NCI-H82 treated with DMSO at 0.1 percent for 48 hours (cell line): ENCODE measurements at regions not wholly inside any gene's neighbourhood (a gene's known extent, or its start where the extent isn't known, plus 50 kb on each side); places are given as distances from the start of the nearest gene placed in this dataset.
A peak's percentile ranks its signal among the peaks of the same experiment; 100 is the strongest.

ENCODE experiments used
- DNase-seq: peaks from one replicate; lab custom pipeline; 2025; ENCODE audit not compliant: unreplicated experiment; lab: John Stamatoyannopoulos, UW

DNA sequence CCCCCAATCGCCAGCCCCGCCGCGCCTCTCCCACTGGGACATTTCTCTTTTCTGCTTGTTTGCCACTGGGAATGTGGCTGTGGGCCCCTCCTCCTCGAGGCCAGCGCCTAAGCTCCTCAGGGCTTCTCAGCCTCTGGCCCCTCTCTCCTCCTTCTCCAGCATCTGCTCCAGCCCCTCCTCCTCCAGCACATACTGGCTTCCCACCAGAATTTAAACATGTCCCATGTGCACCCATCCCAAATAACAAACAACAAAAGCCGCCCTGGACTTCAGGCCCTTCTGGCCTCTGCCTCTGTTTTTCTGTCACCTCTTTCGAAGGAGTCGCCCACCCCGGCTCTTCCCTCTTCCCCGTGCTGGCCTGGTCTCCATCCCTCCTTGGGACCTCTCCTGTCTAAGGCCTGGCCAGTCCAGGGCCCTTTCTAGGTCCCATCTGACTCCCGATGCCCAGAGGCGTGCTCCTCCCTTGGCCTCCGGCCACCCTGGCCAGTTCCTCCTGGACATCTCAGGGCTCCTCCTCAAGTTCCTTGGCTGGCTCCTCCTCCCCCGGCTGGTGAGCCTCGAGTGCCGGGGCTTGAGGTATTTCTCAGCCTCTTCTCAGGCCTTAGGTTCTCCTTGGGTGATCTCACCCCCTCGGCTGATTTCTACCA is 94.6 kb upstream of the SLC6A6 start:
- DNase-seq: no peak

DNA sequence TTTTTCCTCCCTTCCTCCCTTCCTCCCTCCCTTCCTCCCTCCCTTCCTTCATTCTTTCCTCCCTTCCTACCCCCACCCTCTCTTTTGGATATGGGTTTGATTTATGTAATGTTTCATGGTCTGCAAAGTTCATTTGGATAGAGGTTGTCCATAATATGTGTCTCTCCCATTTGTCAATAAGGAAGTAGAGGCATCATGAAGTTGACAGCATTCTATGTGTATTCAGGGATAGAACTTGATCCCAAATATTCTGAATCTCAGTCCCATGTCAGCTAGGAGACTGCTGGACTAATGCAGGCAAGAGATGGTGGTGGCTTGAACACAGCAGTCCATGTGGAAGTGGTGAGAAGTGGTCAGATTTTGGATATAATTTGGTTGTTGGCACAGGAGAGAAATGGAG is 90.7 kb upstream of the SLC6A6 start:
- no peak for DNase-seq

DNA sequence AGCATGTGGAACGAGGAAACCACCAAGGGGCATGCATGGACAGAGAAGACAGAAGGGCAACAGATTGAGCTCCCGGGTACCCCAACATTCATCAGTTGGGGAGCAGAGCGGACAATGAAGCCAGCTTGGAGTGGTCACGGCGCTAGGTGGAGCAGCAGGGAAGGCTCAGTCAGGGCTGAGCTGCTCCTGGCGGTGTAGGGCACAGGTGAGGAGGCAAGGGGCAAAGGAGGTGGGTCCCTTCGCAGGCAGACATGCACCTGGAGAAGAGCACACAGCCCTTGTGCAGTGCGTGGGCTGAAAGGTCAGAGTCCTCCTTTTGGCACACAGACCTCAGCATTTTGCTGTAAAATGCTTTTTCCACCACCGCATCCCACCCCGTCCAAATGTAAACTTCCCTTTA is 90.0 kb upstream of the SLC6A6 start:
- no peak for DNase-seq

DNA sequence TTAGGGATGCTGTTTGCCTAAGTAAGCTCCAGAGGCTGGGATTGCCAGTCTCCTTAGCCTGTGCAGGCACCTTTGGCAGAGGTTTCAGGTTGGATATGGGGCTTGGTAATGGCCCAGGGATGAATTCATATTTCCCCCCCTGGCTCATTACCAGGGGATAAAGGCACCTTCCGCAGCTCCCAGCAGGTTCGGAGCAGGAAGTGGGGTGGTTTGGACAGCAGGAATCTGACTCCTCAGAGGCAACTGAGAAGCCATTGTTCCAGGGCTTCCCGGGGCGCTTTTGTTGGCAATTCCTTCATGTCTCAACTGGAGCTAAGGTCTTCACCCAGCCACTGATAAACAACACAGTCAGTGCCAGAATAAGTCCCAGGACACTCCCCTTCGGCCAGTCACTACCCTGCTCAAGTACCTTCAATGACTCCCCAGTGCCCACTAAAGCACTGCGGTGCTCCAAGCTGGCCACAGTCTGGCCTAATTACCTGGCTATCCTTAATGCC is 85.3 kb upstream of the SLC6A6 start:
- no peak for DNase-seq

DNA sequence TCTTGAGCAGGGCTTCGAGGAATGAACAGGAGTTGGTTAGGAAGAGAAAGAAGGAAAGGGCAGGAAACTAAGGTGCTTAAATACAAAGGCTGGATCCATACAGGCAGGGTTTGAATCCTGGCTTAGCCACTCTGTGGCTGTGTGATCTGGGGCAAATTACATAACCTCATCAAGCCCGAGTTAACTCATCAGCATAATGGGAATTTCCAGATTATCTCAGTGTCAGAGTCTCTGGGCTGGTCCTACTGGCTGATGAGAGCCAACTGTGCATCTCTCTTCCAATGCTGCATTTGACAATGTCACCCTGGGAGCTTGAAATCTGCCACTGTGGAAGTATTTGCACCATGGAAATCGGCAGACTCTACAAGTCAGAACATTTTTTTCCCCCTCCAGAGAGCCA is 83.8 kb upstream of the SLC6A6 start:
- DNase-seq: no peak

DNA sequence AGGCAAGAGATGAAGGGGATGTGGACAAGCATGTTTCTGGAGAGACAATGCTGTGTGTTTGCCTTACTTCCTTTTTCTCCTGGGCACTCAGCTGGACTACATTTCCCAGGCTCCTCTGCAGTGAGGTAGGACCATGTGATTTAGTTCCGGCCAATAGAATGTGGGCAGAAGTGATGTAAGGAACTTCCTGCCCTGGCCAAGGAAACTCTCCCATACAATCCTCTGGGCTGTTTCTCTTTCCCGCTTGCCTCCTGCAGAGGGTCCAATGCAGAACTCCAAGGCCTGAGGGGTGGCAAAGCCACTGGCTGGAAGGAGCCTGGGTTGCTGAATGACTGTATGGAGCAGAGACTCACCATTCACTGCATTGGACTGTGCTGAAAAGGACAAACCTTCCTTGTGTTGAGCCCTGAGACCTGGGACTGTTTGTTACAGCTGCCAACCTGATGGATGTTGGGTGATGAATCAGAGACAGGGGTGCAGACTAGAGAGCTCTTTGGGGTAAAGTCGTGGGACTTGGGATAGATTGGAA is 82.7 kb upstream of the SLC6A6 start:
- peak; percentile 61 for DNase-seq

DNA sequence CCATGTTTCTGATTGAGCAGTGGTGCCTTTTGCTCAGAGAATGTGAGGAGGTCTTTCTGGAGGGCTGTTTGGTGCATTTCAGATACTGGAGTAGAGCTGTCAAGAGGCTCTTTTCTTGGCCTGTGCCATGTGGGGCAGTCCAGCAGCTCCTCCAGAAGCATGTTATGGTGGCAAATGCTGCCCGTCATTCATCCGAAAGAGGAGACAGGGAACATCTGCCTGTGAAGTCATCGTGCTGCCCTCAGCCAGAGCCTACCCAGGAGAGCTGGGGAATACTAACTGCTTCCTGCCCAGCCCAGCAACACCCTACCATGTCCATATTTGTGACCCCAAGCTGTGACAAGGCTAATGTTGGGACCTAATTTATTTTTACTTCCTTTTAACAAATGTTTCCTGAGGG is 82.2 kb upstream of the SLC6A6 start:
- DNase-seq: no peak

DNA sequence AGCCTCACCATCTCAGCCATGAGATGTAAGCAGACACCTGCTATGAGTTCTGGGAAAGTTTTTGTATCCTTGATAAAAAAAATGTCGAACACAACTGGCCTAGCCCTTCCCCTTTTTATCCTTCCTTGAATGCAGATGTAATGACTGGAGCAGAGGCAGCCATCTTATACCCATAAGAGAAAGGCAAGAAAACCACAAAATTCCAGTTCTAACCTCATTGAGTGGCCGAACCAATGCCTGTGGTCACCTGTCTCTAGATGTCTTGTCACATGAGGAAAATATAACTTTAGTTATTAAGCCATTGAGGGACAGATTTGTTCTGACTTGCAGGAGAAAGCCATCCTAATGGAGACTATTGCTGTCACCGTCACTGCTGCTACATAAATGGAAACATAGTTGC is 80.4 kb upstream of the SLC6A6 start:
- DNase-seq: no peak

DNA sequence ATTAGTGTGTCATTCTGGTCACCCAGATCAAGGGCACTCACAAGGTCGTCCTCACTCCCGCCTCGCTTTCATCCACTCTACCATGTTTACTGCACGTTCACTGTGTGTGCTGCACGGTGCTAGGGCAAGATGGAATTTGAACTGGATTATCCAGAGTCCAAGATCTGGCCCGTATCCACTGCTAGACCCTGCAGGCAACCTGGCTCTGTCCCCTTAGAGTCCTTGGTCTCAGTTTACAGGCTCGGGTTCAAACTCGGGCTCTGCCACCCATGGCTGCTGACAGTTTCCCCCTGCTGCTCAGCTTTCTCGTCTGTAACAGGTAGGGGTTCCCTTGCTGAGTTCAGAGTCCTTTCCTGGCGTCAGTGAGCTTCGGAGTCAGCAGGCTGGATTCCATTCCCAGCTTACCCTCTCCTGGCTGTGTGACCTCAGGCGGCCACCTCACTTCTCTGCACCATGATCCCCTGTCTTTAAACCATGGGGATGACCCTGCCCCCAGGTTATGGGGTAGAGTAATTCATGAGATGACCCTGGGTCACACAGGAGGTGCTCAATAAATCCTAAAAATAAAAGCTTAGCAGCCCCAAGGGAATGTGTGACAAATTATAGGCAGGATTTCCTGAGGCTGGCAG is 79.6 kb upstream of the SLC6A6 start:
- no peak for DNase-seq

DNA sequence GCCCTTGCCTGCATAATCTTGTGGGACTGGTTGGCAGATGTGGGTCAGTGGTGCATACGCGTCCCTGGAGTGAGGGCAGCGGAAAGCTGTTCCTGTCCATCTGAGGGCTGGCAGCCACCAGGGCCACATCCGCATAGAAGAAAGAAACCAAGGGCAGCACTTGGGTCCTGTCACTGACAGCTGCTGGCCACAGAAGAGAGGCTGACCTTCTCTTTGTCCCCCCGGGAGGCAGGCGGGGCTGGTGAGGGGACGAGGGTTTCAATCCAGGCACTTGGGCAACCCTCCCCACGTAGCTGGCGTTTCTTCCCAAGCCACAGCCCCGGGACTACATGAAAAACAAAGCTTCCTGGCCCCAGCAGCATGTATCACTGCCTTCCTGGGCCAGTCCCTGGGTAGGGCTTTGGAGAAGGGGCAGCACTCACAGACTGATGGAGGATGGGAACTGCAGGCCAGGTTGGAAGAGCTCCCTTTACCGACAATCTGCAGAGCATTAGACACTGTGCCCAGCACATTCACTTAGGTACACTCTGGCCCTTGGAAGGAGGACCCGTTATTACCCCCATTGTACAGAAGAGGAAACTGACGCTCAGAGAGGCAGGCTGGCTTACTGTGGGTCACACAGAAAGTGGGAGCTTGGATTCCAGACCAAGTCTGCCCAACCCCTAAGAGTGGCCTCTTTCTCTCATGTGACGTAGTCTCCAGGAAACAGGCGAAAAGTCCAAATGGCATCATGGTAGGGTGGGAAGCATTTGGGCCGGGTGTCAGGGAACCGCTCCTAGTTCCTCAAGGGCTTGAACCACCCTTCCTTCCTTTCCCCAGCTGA is 78.8 kb upstream of the SLC6A6 start:
- no peak for DNase-seq

DNA sequence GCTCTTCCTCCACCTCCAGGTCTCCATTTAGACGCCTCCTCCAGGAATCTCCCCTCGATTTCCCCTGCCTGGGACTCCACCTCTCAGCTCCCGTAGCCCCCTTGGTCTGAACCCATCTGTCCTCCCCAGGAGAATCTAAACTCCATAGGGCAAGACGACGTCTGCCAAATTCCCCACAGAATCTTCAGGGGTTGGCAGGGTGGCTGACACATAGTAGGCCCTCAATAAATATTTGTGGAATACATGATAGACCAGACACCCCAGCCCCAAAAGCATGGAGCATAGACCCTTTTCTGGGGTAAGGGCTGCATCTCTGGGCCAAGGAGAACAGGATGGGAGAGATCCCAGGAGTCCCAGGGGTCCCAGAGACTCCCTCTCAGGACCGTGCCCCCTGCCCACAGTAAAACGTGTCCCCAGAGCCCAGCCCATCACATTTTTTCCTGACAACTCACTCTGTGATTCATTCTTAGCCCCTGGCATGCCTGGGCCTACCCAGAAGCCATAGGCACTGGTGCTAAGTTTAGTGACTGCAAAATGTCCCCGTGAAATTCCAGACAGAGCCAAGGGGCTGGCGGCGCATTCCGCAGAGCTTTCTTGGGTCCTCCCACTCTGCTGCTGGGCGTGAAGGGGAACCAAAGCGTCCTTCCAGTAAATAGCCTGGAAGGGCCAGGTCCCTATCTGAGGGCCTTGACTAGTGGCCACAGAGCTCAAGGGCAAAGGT is 78.0 kb upstream of the SLC6A6 start:
- no peak for DNase-seq

DNA sequence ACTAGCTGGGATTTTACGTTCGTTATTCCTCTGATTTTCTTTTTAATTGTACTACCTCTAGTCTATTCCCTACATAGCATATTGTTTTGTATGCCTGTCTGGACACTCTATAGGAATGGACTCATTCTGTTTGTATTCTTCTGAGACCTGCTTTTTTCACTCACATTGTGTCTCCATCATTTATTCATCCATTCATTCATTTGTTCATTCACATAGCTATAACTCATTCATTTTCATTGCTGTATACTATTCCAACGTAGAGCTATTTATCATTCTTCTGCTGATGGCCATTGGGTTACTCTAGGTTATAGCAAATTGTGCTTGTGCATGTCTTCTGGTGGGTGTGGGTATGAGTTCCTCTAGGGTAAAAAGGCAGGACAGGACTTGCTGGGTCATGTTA is 74.0 kb upstream of the SLC6A6 start:
- no peak for DNase-seq

DNA sequence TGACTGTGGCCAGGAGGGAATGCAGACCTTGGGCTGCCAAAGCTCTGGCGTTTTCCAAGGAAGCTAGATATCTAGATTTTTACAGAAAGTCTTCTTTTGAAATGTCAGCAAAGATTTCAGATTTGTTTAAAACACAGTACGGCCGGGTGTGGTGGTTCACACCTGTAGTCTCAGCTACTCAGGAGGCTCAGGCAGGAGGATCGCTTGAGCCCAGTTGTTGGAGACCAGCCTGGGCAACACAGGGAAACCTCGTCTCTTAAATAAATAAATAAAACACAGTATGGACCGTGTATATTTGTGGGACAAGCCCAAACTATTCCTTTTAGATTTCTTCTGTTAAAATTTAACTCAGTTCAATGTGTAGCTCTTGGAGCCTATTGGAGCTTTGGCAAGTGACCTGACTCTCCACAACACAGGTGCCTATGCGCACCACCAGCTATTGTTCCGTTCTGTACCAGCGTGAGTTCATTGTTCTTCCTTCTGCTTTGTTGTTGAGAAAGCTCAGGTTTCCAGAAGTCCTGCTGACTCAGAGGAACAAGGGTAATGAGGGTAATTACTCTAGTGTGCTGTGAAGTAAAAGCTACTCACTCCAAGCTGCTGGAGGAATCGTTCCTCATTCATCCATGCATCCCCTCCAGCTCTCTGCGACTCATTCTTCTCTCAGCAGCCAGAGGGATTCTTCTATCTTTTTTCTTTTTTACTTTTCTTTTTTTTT is 73.1 kb upstream of the SLC6A6 start:
- DNase-seq: no peak

DNA sequence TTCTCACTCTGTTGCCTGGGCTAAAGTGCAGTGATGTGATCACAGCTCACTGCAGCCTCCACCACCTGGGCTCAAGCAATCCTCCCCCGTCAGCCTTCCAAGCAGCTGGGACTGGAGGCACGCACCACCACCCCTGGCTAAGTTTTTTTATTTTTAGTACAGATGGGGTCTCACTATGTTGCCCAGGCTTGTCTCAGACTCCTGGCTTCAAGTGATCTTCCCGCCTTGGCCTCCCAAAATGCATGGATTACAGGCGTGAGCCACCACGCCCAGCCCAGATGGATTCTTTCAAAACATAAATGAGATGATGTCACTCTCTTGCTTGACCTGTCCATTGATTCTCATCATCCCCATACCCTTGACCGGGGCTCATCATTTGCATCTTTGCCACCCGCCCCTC is 72.6 kb upstream of the SLC6A6 start:
- no peak for DNase-seq

DNA sequence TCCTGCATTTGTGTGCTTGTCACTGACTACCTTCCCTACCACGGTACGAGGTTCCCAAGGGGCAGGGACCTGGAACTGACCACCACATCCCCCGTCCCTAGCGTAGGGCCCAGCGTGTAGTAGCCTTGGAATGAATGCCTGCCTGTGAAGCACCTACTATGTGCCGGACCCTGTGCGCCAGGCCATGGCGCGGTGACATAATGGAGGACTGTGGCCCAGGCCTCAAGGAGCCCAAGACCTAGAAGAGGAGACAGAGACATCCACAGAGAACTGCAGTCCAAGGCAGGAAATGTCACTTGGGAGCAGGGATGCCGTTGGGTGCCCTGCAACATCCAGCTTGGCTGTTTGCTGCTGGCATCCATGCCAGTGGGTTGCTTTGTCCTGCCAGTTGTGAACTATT is 71.9 kb upstream of the SLC6A6 start:
- no peak for DNase-seq

DNA sequence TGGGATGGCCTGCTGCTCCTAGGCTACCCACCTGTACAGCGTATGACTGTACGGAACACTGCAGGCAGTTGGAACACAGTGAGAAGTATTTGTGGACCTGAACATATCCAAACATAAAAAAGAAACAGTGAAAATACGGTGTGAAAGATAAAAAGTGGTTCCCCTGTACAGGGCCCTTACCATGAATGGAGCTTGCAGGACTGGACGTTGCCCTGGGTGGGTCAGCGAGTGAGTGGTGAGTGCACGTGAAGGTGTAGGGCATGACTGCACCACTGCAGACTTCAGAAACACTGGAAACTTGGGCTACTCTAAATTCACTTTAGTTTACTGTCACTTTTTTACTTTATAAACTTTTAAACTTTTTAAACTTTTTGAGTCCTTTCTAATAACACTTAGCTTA is 71.2 kb upstream of the SLC6A6 start:
- no peak for DNase-seq

DNA sequence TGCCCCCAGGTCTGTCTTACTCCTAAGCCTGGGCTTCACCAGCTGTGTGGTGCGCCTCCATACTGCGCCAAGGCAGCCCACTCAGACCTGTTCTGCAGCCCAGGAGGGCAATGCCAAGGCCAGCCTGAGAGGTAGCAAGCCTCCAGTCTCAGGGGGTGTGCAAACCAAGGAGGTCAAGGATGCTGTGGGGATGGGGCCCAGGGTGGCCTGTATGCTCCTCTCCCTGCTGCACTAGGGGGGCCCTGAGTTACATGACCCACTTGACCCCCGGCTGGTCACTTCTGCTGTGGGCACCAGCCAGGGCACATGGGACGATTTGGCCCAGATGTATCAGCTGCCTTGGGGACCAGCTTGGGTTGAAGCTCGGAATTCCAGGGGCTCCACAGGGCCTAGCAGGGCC is 70.0 kb upstream of the SLC6A6 start:
- DNase-seq: no peak

DNA sequence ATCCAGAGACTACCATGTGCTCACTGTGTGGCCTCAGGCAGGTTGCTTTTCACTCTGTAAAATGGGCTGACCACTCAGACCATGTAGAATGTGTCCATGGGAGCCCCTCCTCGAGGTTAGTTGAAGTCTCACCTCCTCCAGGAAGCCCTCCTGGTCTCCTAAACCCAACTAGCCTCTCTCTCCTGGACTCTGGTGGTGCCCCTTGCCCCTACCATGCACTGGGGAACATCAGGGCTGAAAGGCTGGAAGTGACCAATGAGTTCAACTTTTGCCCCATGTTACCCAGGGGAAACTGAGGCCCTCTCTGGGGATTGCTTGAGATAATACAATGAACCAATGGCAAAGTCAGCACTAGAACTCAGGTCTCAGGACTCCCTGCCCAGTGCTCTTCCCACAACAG is 69.2 kb upstream of the SLC6A6 start:
- DNase-seq: no peak

DNA sequence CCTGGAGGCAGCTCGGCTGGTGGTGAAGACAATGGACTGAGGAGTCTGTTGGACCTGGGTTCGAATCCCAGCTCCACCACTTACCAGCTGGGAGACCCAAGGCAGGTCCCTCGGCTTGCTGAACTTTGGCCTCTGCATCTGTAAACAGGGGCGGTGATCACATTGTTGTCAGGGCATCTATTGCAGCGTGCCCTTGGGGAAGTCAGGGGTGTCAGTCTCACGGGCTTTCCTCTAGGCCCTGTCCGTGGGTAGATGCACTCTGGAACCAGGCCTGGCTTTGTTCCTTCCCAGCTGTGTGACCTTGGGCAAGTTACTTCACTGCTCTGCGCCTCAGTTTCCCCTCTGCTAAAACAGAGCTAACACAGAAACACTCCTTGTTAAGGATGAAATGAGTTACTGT is 68.8 kb upstream of the SLC6A6 start:
- no peak for DNase-seq

DNA sequence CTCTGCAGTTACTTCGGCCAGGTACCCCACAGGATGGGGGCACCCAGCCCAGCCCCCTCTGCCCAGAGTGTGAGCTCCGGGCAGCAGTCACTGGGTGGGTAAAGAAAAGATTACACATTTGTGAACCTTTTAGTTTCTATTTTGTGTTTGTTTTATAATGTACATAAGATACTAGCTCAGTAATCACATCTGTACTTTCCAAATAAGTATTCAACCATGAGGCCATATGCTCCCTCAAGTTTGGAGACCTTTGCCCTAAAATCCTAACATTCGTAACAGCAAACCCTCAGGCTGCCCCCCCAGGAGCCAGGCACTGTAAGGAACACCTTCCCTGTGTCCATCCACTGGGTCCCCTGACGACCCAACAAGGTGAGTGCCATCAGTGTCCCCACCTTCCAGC is 68.3 kb upstream of the SLC6A6 start:
- DNase-seq: no peak

DNA sequence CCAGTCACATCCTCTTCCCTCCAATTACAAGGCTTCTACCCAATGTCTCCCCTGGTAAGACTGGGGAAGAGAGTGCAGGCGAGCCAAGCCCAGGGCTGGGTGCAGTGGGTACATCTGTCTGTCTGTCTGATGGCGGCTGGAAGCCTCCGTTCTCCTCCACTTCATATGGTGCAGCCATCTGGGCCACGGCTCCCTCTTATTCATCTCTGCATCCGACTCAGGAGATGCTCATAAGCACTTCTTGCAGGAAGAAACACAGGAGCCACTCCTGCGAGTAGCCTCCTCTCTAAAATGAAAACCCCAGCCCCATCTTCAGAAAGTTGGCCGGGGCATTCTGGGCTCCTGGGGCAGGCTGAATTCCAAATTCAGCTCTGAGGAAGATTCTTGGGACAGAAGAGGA is 67.5 kb upstream of the SLC6A6 start:
- no peak for DNase-seq
